Body of pancreas (tissue), 4 donors: ENCODE measurements at regions not wholly inside any gene's neighbourhood (a gene's known extent, or its start where the extent isn't known, plus 50 kb on each side); places are given as distances from the start of the nearest gene placed in this dataset.

ENCODE experiments used
- CTCF ChIP-seq, 7 experiments: fragments of 450-650 bp in 4 of 7; fragments of 200-600 bp in 3 of 7; sonication (generic) in 3 of 7; IDR thresholded peaks; one replicate each; pipeline ENCODE4 v1.5.1; 2016 to 2019; ENCODE audit warnings: antibody characterized with exemption in 7 of 7
- POLR2A ChIP-seq, 3 donors: fragments of 450-650 bp; IDR thresholded peaks; one replicate each; pipeline ENCODE4 v1.6.1; 2016; ENCODE audit warnings: antibody characterized with exemption in 3 of 3, mild to moderate bottlenecking in 2 of 3

- TF ChIP-seq CTCF (IDR thresholded peaks at IDR 0.05) (no peak), POLR2A (IDR thresholded peaks at IDR 0.05) (no peak)
Observed at GRCh38 chr3:20990896-20991295, 760.1 kb downstream of the ZNF385D start.
